ENCODE measurements at regions not wholly inside any gene's neighbourhood (a gene's known extent, or its start where the extent isn't known, plus 50 kb on each side); places are given as distances from the start of the nearest gene placed in this dataset.

- no peak for TF ChIP-seq CTCF (IDR thresholded peaks at IDR 0.05; ENCODE audit: borderline replicate concordance, insufficient read depth, low read depth, low read length)
- no peak overlapping the region for H3K4me3 ChIP-seq (ENCODE audit: low read depth, low read length)
Measured at GRCh38 chr12:118780939-118781338, 200.4 kb upstream of the SRRM4 start.

GRCh38 chr12:118781692-118782091 is 199.6 kb upstream of the SRRM4 start:
- no peak for TF ChIP-seq CTCF (IDR thresholded peaks at IDR 0.05; ENCODE audit: borderline replicate concordance, insufficient read depth, low read depth, low read length)
- H3K4me3 ChIP-seq (ENCODE audit: low read depth, low read length), result no peak overlapping the region

- H3K4me3 ChIP-seq (ENCODE audit: low read depth, low read length), result no peak overlapping the region
- no peak for TF ChIP-seq CTCF (IDR thresholded peaks at IDR 0.05; ENCODE audit: borderline replicate concordance, insufficient read depth, low read depth, low read length)
Measured at GRCh38 chr12:118783703-118784102, 197.6 kb upstream of the SRRM4 start.

GRCh38 chr12:118790578-118790977 is 190.8 kb upstream of the SRRM4 start:
- TF ChIP-seq CTCF (IDR thresholded peaks at IDR 0.05; ENCODE audit: borderline replicate concordance, insufficient read depth, low read depth, low read length), result no peak
- no peak overlapping the region for H3K4me3 ChIP-seq (ENCODE audit: low read depth, low read length)

GRCh38 chr12:118813778-118814357 is 167.5 kb upstream of the SRRM4 start:
- H3K4me3 ChIP-seq (ENCODE audit: low read depth, low read length), result no peak overlapping the region
- TF ChIP-seq CTCF (IDR thresholded peaks at IDR 0.05; ENCODE audit: borderline replicate concordance, insufficient read depth, low read depth, low read length), result no peak

- no peak for TF ChIP-seq CTCF (IDR thresholded peaks at IDR 0.05; ENCODE audit: borderline replicate concordance, insufficient read depth, low read depth, low read length)
- H3K4me3 ChIP-seq (ENCODE audit: low read depth, low read length), result no peak overlapping the region
Measured at GRCh38 chr12:118816296-118816695, 165.0 kb upstream of the SRRM4 start.

GRCh38 chr12:118821386-118821925 is 159.9 kb upstream of the SRRM4 start:
- TF ChIP-seq CTCF (IDR thresholded peaks at IDR 0.05; ENCODE audit: borderline replicate concordance, insufficient read depth, low read depth, low read length), result no peak
- H3K4me3 ChIP-seq (ENCODE audit: low read depth, low read length), result no peak overlapping the region
